ENCODE measurements at regions not wholly inside any gene's neighbourhood (a gene's known extent, or its start where the extent isn't known, plus 50 kb on each side); places are given as distances from the start of the nearest gene placed in this dataset.

DNA sequence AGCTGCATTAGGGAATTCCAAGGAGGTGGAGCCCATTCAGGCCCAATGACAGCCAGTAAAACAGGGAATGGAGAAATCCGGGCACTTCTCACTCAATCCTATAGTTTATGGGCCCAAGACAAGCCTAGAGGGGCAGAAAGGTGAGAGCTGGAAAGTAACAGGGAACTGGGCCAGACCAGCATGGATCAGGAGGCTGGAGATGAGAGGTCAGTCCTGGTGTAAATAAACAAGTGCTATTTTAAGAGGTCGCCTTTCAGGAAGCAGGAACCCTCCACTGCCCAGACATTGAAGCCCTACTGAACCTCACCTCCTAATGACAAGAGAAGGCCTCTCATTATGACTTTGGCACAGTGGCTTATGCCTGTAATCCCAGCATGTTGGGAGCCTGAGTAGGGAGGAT, 57.2 kb upstream of the TGM3 start:
- DNase-seq, result no peak
- intact Hi-C loops (cut with micrococcal nuclease; ENCODE audit: unreplicated experiment), result no loop called here
- H3K4me3 ChIP-seq, result no peak overlapping the region
- no peaks in the 10 kb centered on the region for H3K9me2 ChIP-seq (ENCODE audit: insufficient read depth)
- H3K79me2 ChIP-seq (ENCODE audit: low read depth), result no peaks in the 10 kb centered on the region
- H3F3A ChIP-seq (ENCODE audit: insufficient read depth, low read depth), result peaks cover 7% of the 10 kb centered on the region; the same call in 1 of the 2 replicates
- no TSS peak for BruUV-seq (replicated peaks)
- peaks cover 14% of the 10 kb centered on the region for H3K4me1 ChIP-seq (replicated peaks; ENCODE audit: insufficient read depth)
- no peaks in the 10 kb centered on the region for H3K9me3 ChIP-seq (ENCODE audit: insufficient read depth, low read depth)
- H3K36me3 ChIP-seq (ENCODE audit: low read depth), result no peaks in the 10 kb centered on the region
- ChIA-PET POLR2A (ENCODE audit: unreplicated experiment) (no interaction called here), CTCF (no interaction called here)
- H3K27ac ChIP-seq, result no peak overlapping the region
- H2AFZ ChIP-seq, result no peak overlapping the region
- no peaks in the 10 kb centered on the region for H3K27me3 ChIP-seq (ENCODE audit: insufficient read depth, low read depth)
- TF ChIP-seq EZH2 (IDR thresholded peaks at IDR 0.05; ENCODE audit: low read depth), result no peak
- TF ChIP-seq, protein P1, sequence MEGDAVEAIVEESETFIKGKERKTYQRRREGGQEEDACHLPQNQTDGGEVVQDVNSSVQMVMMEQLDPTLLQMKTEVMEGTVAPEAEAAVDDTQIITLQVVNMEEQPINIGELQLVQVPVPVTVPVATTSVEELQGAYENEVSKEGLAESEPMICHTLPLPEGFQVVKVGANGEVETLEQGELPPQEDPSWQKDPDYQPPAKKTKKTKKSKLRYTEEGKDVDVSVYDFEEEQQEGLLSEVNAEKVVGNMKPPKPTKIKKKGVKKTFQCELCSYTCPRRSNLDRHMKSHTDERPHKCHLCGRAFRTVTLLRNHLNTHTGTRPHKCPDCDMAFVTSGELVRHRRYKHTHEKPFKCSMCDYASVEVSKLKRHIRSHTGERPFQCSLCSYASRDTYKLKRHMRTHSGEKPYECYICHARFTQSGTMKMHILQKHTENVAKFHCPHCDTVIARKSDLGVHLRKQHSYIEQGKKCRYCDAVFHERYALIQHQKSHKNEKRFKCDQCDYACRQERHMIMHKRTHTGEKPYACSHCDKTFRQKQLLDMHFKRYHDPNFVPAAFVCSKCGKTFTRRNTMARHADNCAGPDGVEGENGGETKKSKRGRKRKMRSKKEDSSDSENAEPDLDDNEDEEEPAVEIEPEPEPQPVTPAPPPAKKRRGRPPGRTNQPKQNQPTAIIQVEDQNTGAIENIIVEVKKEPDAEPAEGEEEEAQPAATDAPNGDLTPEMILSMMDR (conservative IDR thresholded peaks at IDR 0.05), result no peak
- no peak overlapping the region for H3K4me2 ChIP-seq
- no peaks in the 10 kb centered on the region for H4K20me1 ChIP-seq (ENCODE audit: insufficient read depth)

GRCh38 chr20:2240835-2241234, 55.0 kb upstream of the TGM3 start:
- TF ChIP-seq, protein P1 (conservative IDR thresholded peaks at IDR 0.05), result no peak
- TF ChIP-seq EZH2 (IDR thresholded peaks at IDR 0.05; ENCODE audit: low read depth), result no peak
- no peaks in the 10 kb centered on the region for H3K9me3 ChIP-seq (ENCODE audit: insufficient read depth, low read depth)
- no peaks in the 10 kb centered on the region for H4K20me1 ChIP-seq (ENCODE audit: insufficient read depth)
- DNase-seq, result no peak
- H3K27ac ChIP-seq, result no peak overlapping the region
- H3K4me1 ChIP-seq (replicated peaks; ENCODE audit: insufficient read depth), result peaks cover 14% of the 10 kb centered on the region
- H3K27me3 ChIP-seq (ENCODE audit: insufficient read depth, low read depth), result peaks cover 12% of the 10 kb centered on the region; the same call in 1 of the 2 replicates
- no peaks in the 10 kb centered on the region for H3K9me2 ChIP-seq (ENCODE audit: insufficient read depth)
- no peak overlapping the region for H3K4me3 ChIP-seq
- H3K4me2 ChIP-seq, result no peak overlapping the region
- no TSS peak for BruUV-seq (replicated peaks)
- peaks cover 7% of the 10 kb centered on the region; the same call in 1 of the 2 replicates for H3F3A ChIP-seq (ENCODE audit: insufficient read depth, low read depth)
- no peaks in the 10 kb centered on the region for H3K79me2 ChIP-seq (ENCODE audit: low read depth)
- ChIA-PET CTCF (no interaction called here), POLR2A (ENCODE audit: unreplicated experiment) (no interaction called here)
- H3K36me3 ChIP-seq (ENCODE audit: low read depth), result no peaks in the 10 kb centered on the region
- intact Hi-C loops (cut with micrococcal nuclease; ENCODE audit: unreplicated experiment), result no loop called here
- no peak overlapping the region for H2AFZ ChIP-seq

DNA sequence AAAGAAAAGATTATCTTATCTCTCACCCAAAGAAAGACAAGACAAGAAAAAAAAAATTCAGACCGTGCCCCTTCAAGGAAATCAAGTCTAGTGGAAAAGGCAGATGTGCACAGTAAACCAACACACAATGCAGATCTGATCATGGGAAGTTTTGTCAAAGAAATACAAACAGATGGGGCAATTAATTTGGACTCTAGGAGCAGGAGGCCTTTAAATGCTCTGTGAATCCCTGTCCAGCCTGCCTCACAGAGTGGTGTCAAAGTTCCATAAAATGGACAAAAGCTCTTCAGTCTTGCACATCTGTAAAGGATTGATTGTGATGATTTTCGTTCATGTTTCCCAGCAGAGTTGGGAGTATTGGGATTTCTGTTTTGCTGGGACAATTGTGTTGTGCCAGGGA, 53.1 kb upstream of the TGM3 start:
- intact Hi-C loops (cut with micrococcal nuclease; ENCODE audit: unreplicated experiment), result no loop called here
- H3F3A ChIP-seq (ENCODE audit: insufficient read depth, low read depth), result no peaks in the 10 kb centered on the region
- no peak for TF ChIP-seq EZH2 (IDR thresholded peaks at IDR 0.05; ENCODE audit: low read depth)
- TF ChIP-seq, protein P1 (conservative IDR thresholded peaks at IDR 0.05), result no peak
- peaks cover 15% of the 10 kb centered on the region; the same call in 1 of the 2 replicates for H3K27me3 ChIP-seq (ENCODE audit: insufficient read depth, low read depth)
- no peak for DNase-seq
- no peaks in the 10 kb centered on the region for H3K9me3 ChIP-seq (ENCODE audit: insufficient read depth, low read depth)
- H3K4me3 ChIP-seq, result no peak overlapping the region
- H3K4me1 ChIP-seq (replicated peaks; ENCODE audit: insufficient read depth), result no peaks in the 10 kb centered on the region
- H3K9me2 ChIP-seq (ENCODE audit: insufficient read depth), result no peaks in the 10 kb centered on the region
- H3K36me3 ChIP-seq (ENCODE audit: low read depth), result no peaks in the 10 kb centered on the region
- H2AFZ ChIP-seq, result no peak overlapping the region
- H3K79me2 ChIP-seq (ENCODE audit: low read depth), result no peaks in the 10 kb centered on the region
- H3K4me2 ChIP-seq, result no peak overlapping the region
- POLR2A ChIA-PET (ENCODE audit: unreplicated experiment), result no interaction called here
- CTCF ChIA-PET, result interaction anchor here (0.6 kb wide), 1 partner anchor 928 kb away, joined by 18 read pairs; no protein-coding TSS in a partner anchor
- H3K27ac ChIP-seq, result no peak overlapping the region
- BruUV-seq (replicated peaks), result no TSS peak
- H4K20me1 ChIP-seq (ENCODE audit: insufficient read depth), result no peaks in the 10 kb centered on the region

Data from PC-9 (cell line).